GM18505 (cell line): ENCODE measurements at regions not wholly inside any gene's neighbourhood (a gene's known extent, or its start where the extent isn't known, plus 50 kb on each side); places are given as distances from the start of the nearest gene placed in this dataset.
"Not testable (repeated sequence)": the region's sequence is repeated elsewhere in the genome, so short reads cannot be mapped to it uniquely, and the experiment has no call there.

Experiments
- ATAC-seq: cut with Tn5 transposase; IDR thresholded peaks from one replicate; pipeline ENCODE4 v1.9.1; 2021; ENCODE audit not compliant: unreplicated experiment
- POLR2A ChIP-seq: IDR thresholded peaks from 4 replicates; pipeline ENCODE4 v1.6.1; 2011; ENCODE audit warnings: borderline replicate concordance; ENCODE audit not compliant: insufficient read depth, insufficient read length; ENCODE audit errors: extremely low read depth

DNA sequence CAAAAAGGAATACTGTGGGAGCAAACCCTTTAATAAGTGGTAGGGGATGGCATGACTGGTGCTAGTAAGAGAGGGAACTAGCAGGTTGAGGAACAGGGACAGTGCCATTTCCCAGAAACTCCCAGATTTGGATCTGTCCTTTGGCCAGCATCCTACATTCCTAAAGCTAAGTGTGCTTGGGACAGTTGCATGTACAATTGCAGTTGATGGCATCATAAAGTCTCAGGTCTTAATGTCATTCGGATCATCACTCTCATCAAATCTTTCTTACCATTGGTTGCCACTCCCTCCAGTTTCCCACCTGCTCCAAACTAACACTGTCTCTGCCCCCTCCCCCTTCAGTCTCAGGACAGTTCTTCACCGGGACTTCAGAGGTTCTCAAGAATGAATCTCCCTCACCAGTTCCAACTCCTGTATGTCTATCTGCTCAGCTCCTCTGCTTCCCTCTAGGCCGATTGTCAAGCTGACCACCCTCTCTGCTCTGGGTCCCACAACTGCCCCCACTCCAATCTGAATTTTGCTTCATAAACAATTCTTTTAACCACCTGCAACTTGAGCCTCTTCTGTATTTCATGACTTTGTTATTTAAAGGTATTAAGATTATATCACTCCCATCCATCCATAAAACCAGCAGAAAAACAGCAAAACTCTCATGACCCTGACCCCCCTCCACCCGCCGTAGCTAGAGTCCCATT is 260.8 kb downstream of the CGGBP1 start:
- no peak for TF ChIP-seq POLR2A
- no peak for ATAC-seq

DNA sequence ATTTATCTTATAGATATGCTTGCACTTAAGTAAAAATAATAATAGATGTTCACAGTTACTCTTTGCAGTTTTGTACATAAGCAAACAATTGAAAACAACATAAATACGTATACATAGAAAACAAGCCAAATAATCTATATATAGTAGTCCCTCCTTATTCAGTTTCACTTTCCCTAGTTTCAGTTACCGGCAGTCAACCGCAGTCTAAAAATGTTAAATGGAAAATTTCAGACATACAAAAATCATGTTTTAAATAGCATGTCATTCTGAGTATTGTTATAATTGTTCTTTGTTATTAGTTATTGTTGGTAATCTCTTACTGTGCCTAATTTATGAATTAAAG is 262.0 kb downstream of the CGGBP1 start:
- TF ChIP-seq POLR2A: no peak
- no peak for ATAC-seq

DNA sequence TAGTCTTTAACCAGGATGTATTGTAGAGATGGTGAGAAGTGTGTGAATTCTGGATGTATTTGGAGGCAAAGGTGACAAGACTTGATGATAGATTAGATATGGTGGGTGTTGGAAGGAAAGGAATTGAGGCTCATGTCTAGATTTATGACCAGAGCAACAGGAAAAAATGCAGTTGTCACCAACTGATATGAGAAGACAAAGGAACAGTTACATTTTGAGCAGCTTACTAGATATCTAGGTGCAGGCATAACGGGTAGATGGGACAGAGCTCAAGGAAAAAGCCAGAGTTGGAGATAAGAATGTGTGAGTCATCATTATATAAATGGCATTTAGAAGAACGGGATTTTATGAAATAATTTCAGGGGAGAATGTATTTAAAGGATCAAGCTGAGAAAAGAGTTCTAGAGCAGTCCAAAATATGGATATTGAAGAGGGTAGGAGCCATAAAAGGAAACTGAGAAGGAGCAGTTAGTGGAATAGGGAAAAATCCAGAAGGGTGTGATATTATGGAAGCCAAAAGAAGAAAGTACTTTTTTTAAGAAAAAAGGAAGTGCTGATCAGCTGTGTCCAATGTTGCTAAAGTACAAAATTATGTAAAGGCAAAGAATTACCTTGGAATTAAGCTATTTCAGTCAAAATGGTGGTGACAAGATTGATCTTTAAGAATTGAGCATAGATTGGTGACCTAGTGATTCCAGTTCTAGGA is 262.5 kb downstream of the CGGBP1 start:
- ATAC-seq: no peak

DNA sequence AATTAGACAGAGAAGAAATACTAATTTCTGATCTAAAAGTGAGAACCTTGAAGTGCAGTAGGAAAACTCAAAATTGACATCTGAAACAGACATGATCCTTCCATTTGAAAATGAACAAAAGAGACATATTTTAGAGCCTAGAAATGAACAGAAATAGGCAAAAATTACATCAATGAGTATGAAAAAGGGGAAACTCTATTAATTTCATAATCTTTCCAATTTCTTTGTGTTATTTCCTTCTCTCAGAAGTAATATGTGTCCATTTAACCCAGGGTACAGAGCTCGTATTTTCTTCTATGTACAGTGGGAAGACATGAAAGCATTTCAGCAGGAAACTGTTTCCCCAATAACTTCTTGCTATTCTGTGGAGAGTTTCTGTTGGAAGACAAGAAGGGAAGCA is 263.1 kb downstream of the CGGBP1 start:
- TF ChIP-seq POLR2A: no peak
- ATAC-seq: no peak

More for the DNA sequence above, 262.5 kb downstream of the CGGBP1 start:
- no peak for TF ChIP-seq POLR2A

DNA sequence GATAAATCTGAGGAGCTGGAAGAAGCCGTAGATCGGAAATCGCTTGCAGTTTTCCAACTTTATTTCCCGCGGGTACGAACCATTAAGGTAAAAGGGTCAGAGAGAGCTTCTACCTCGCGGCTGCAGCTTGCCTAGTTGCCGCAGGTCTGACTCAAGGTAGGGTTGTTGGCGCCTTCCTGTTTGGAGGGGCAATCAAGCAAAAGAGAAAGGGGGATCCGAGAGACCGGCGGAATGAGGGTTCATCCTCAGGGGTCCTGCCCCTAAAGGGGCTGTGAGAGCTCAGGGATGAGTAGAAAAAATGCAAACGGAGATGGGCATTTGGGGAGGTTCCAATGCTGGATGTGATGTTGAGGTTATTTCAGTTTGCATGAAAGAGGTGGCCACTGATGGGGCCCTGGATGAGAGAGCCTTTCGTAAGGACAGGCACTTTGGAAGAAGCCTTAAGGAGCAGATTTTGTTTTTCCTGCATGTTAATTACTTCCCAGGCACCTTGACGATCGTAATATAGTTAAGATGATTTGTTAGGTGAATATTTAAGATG is 265.4 kb downstream of the CGGBP1 start:
- ATAC-seq: no peak
- no peak for TF ChIP-seq POLR2A

DNA sequence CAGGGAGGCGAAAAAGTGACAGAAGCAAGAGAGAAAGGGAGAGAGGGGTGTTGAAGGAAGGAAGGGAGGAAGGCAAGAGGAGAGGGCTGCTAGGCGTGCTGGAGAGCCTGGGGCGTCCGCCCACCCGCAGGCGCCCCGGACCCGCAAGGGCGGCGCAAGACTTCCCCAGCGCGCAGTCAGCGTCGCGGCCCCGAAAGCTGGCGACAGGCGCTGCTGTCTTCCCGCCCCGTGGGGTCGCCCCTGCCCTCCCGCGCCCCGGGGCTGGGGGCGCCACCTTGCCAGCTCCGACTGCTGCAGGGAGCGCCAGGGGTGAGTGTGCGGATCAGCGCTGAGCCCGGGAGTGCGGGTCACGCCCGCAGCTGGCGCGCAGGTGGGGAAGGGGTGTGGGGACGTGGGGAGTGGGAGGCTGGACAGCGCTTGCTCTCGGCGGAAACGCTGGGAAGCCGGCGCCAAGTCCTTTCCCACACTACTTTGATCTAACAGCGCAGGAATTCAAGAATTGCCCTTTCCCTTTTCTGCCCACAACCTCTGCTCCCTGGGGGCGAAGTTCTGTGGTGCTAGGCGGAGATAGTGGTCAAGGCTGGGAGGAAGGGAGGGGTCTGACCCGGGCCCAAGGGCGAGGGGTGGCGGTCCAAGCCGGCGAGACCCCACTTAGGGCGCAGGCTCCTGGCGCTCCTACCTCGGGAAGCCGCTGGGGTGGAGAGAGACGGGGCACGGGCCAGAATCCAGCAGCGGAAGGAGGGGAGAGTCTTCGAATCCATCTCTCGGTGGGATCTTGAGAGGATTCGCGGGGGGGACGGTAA is 266.1 kb downstream of the CGGBP1 start, which contains the start of gene HTR1F:
HTR1F (plus strand) TSS at position 173 of the 803 bp plus-strand sequence.
- no peak for ATAC-seq
- no peak for TF ChIP-seq POLR2A

DNA sequence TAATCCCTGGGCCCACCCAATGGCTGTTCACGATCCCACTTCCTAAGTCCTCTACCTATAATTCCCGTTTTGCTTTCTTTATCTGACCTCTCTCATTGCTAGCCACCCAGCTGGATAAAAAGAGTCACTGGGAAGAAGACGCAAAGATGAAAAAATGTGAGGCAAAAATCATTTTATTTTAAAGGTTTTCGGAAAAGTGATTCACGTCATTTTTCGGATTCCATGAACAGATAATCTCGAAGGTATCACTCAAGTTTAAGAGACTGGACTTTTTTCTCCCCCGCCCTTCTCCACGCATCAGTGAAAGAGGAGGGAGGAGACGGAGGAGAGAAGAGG is 266.6 kb downstream of the CGGBP1 start:
- no peak for TF ChIP-seq POLR2A
- no peak for ATAC-seq

DNA sequence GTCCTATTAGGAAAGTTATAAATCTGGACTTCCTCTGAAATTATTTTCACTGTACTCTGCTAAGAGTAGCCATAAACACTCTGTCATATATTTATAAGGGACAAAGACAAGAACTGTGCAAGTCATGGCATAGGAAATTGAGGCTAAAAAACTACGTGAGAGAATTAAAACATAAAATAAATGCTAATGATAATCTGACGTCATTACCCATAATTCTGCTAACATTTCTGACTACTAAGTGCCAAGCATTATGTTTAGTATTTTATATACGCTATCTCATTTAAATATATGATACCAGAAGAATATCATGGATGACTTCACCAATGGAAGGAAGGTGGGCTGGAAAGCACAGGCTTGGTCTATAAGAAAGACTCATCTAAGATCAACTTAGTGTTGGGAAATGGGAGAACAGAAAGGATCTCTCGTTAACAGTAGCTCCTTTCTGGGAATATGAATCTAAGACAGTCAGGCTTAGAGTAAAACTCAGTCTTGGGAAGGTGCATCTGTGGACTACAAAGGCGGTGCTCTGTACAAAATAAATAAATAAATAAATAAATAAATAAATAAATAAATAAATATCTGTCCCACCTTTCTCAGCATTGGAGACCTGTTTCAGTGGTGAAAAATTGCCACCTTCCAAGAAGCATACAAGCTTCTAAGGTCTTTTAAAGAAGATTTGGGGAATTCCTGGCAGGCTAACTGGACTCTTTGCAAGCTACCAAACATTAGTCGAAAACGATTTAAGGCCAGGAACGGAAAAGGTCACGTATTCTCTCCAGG is 267.4 kb downstream of the CGGBP1 start:
- TF ChIP-seq POLR2A: no peak
- no peak for ATAC-seq

DNA sequence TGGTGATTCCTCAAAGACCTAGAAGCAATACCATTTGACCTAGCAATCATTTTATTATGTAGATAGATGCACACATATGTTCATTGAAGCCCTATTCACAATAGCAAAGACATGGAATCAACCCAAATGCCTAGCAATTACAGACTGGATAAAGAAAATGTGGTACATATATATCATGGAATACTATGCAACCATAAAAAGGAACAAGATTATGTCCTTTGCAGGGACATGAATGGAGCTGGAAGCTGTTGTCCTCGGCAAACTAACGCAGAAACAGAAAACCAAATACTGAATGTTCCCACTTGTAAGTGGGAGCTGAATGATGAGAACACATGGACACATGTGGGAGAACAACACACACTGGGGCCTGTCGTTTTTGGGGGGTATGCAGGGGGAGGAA is 269.8 kb downstream of the CGGBP1 start:
- ATAC-seq: not testable (repeated sequence)

DNA sequence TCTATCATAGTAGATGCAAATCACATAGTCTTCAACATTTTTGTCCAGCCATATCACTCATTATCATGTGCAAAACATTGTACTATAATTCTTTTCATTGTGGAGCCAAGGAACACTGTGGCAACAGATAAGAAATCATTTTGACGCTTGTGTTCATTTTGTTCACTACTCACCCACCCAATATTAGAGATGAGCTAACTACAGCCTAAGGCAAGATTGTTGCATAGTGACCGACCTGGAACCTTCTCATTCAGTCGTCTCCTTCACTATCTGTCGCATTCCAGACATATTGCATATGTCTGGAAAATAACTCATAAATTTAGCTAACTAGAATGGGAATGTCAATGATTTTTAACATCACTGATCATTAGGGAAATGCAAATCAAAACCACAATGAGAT is 270.3 kb downstream of the CGGBP1 start:
- ATAC-seq: no peak
- TF ChIP-seq POLR2A: no peak

DNA sequence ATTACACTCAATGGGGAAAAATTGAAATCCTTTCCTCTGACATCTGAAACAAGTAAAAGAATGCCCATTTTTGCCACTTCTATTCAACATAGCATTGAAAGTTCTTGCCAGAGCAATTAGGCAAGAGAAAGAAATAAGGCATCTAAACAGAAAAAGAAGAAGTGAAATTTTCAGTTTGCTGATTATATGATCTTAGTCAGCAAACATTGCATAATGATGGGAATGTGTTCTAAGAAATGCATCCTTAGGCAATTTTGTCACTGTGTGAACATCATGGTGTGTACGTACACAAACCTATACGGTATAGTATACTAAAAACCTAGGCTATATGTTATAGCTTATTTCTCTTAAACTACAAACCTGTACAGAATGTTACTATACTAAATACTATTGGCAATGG is 278.0 kb downstream of the CGGBP1 start:
- no peak for ATAC-seq
- TF ChIP-seq POLR2A: no peak

DNA sequence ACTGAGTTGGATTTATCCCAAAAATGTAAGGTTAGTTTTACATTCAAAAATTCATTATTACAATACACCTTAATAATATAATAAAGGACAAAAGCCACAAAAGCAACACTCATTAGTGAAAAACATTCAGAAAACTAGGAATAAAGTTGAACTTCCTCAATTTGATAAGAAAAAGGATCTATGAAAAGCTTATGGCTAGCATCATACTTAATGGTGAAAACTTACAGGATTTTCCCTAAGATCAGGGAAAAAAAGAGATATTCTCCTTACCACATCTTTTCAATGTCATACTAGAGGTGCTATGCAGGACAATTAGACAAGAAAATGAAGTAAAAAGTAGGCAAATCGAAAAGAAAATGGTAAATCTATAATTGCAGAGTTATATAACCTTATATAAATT is 279.9 kb downstream of the CGGBP1 start:
- TF ChIP-seq POLR2A: no peak
- no peak for ATAC-seq
